SK-N-MC (cell line): ENCODE measurements at regions not wholly inside any gene's neighbourhood (a gene's known extent, or its start where the extent isn't known, plus 50 kb on each side); places are given as distances from the start of the nearest gene placed in this dataset.

Experiments used
- DNase-seq: peaks from one replicate; pipeline ENCODE4 v3.0.0-alpha.2; 2011; ENCODE audit warnings: low read depth, low spot score
- H3K27ac ChIP-seq: fragments of 200-600 bp; sonication (generic); 2 replicates; pipeline ENCODE4 v1.5.1; 2016; ENCODE audit warnings: mixed run types
- H3K36me3 ChIP-seq: fragments of 200-600 bp; sonication (generic); 2 replicates; pipeline ENCODE4 v1.6.1; 2017; ENCODE audit warnings: antibody characterized with exemption, low read length, mixed read lengths; ENCODE audit not compliant: insufficient read depth
- H3K4me3 ChIP-seq: fragments of 200-600 bp; sonication (generic); 2 replicates; pipeline ENCODE4 v1.5.1; 2016
- H3K9ac ChIP-seq: fragments of 200-600 bp; sonication (generic); 2 replicates; pipeline ENCODE4 v1.8.0; 2017; ENCODE audit warnings: mixed run types, mixed read lengths; ENCODE audit not compliant: insufficient read length
- H3K9me3 ChIP-seq: fragments of 200-600 bp; sonication (generic); 2 replicates; pipeline ENCODE4 v1.6.1; 2017; ENCODE audit warnings: low read depth, mild to moderate bottlenecking, antibody characterized with exemption, low read length, moderate library complexity, mixed read lengths
- EZH2 ChIP-seq: fragments of 200-600 bp; sonication (generic); IDR thresholded peaks from one replicate; pipeline ENCODE4 v1.6.1; 2017; ENCODE audit warnings: antibody characterized with exemption
- FOXP2 ChIP-seq: optimal IDR thresholded peaks from 2 replicates; pipeline ENCODE3; 2011; ENCODE audit warnings: mild to moderate bottlenecking, moderate library complexity; ENCODE audit not compliant: insufficient read depth; ENCODE audit errors: extremely low read length, control extremely low read depth
- POLR2AphosphoS5 ChIP-seq: IDR thresholded peaks from 2 replicates; pipeline ENCODE4 v1.6.1; 2012; ENCODE audit warnings: mild to moderate bottlenecking, low read depth, low read length, borderline replicate concordance

DNA sequence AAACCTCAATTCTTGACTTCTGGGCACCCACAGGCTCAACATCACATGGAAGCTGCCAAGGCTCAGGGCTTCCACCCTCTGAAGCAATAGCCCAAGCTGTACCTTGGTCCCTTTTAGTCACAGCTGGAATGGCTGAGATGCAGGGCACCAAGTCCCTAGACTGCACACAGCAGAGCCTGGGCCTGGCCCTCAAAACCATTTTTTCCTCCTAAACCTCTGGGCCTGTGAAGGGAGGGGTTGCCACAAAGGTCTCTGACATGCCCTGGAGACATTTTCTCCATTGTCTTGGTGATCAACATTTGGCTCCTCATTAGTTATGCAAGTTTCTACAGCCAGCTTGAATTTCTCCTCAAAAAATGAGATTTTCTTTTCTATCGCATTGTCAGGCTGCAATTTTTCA lies 382.7 kb upstream of the RASGEF1B start:
- no peak for TF ChIP-seq POLR2AphosphoS5
- no peak for TF ChIP-seq FOXP2
- no peak for TF ChIP-seq EZH2
- H3K36me3 ChIP-seq = no peaks in the 10 kb centered on the region
- no peak overlapping the region for H3K9ac ChIP-seq
- H3K27ac ChIP-seq = no peak overlapping the region
- no peak for DNase-seq
- H3K9me3 ChIP-seq = no peaks in the 10 kb centered on the region
- no peak overlapping the region for H3K4me3 ChIP-seq

DNA sequence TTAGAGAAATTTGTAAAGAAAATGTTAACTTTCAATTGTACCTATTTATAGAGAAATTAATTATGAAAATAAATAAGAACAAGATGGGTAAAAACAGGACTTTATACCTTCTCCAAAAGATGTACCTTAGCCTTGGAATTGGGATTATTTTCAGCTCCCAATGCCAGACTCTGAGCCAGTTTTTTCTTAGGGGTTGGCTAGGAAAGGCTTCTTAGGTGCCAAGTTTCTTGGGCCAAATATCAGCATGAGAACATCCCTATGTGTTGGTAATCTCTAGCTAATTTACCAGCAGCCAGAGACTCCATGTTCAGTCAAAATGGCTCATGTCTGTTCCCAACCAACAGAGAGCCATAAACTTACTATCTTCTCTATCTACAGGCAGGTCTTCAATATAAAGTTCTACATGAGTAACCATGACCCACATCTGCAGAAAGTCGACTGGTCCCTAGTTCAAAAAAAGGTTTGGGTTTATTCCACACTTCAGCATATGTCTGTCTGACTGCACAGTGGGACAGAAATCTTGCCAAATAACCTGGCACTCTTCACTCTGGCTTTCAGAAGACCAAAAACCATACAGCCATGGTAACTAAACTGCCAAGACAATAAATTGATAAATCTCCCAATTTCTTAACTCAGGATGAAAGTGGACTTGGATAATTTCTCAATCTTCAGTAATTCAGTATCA lies 380.5 kb upstream of the RASGEF1B start:
- Histone ChIP-seq H3K27ac (no peak overlapping the region), H3K9ac (no peak overlapping the region), H3K36me3 (no peaks in the 10 kb centered on the region), H3K4me3 (no peak overlapping the region), H3K9me3 (no peaks in the 10 kb centered on the region)
- TF ChIP-seq POLR2AphosphoS5 (no peak), FOXP2 (no peak), EZH2 (no peak)
- no peak for DNase-seq

DNA sequence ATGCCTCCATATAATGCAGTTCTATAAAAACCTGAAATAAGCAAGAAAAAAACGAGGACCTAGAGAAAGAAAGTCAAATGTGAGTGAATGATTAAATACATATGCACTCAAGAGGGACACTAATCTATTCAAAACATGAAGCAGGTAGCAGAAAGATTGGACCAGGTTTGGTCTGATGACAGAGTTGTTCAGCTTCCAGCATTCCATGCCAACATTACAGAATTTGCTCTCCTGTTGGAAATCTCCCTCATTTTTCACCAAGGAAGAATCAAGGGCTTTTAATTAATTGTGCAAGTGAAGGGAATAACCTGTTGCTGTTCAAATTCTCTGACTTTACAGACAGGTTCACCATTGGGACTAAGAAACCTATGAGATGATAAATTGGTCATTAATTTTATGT lies 379.0 kb upstream of the RASGEF1B start:
- Histone ChIP-seq H3K36me3 (no peaks in the 10 kb centered on the region), H3K4me3 (no peak overlapping the region), H3K27ac (no peak overlapping the region), H3K9me3 (no peaks in the 10 kb centered on the region), H3K9ac (no peak overlapping the region)
- DNase-seq = no peak
- TF ChIP-seq FOXP2 (no peak), POLR2AphosphoS5 (no peak), EZH2 (no peak)

- no peak for DNase-seq
- Histone ChIP-seq H3K4me3 (no peak overlapping the region), H3K27ac (no peak overlapping the region), H3K9ac (no peak overlapping the region), H3K36me3 (no peaks in the 10 kb centered on the region), H3K9me3 (no peaks in the 10 kb centered on the region)
- TF ChIP-seq EZH2 = no peak
- TF ChIP-seq FOXP2 = no peak
- no peak for TF ChIP-seq POLR2AphosphoS5
These were observed 374.1 kb upstream of the RASGEF1B start for GRCh38 chr4:81845761-81846160.

DNA sequence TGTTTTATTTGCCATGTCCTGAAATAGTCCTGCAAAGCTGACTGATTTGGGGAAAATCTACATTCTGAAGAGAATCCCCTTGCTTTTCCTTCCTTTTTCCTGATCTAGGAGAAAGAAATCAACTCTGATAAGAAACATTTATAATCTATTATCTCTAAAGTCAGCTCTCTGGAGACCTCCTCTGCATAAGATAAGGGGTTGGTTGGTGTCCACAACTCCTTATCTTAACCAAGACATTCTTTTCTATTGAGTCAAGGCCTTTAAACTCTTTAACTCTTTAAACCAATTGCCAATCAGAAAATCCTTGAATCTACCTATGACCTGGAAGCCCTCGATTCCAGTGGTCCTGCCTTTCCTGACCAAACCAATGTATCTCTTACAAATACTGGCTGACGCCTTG lies 373.6 kb upstream of the RASGEF1B start:
- Histone ChIP-seq H3K9ac (no peak overlapping the region), H3K27ac (peak overlapping the region; percentile 23; the same call in 1 of the 2 replicates), H3K36me3 (no peaks in the 10 kb centered on the region), H3K9me3 (no peaks in the 10 kb centered on the region), H3K4me3 (no peak overlapping the region)
- TF ChIP-seq EZH2 (no peak), POLR2AphosphoS5 (no peak), FOXP2 (no peak)
- DNase-seq = no peak

DNA sequence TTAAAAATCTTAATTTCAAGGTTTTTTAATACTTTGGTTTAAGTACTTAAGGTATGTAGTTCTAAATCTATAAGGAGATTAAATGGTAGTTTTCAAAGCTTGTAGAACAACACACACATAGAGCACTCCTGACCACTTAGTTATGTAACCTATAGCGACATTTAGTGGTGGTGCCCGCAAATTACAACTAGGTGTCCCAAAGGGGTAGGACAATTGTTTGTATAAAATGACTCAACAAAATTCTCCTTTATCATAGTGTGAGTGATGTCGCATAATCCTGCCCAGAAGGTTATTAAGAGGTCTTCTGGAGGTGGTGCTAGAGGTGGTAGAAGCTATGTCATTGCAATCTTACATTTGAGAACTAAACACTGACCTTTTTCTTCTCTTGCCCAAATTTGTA lies 373.0 kb upstream of the RASGEF1B start:
- no peaks in the 10 kb centered on the region for H3K9me3 ChIP-seq
- TF ChIP-seq POLR2AphosphoS5 = no peak
- TF ChIP-seq FOXP2 = no peak
- no peak for TF ChIP-seq EZH2
- H3K27ac ChIP-seq = no peak overlapping the region
- no peak overlapping the region for H3K9ac ChIP-seq
- H3K4me3 ChIP-seq = no peak overlapping the region
- no peaks in the 10 kb centered on the region for H3K36me3 ChIP-seq
- DNase-seq = peak; percentile 85

GRCh38 chr4:81839347-81840042 lies 367.8 kb upstream of the RASGEF1B start:
- H3K9ac ChIP-seq = no peak overlapping the region
- H3K9me3 ChIP-seq = no peaks in the 10 kb centered on the region
- TF ChIP-seq POLR2AphosphoS5 (no peak), EZH2 (no peak), FOXP2 (no peak)
- H3K4me3 ChIP-seq = no peak overlapping the region
- no peaks in the 10 kb centered on the region for H3K36me3 ChIP-seq
- no peak overlapping the region for H3K27ac ChIP-seq
- no peak for DNase-seq

DNA sequence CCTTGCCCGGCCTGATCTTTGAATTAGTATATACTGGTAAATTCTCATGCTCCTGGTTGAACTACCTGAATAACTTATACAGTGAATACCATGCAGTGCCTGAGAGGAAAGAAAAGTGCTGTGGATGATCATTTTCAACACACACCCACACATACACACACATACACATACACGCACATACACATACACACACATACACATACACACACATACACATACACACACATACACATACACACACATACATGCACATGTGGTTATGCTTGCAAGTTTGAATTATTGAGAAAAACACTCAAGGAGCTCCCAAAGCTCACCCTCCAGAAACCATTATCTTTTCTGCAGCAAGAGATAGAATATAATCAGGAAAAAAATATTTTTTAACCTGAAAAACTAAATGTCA lies 366.9 kb upstream of the RASGEF1B start:
- Histone ChIP-seq H3K9ac (no peak overlapping the region), H3K36me3 (no peaks in the 10 kb centered on the region), H3K27ac (no peak overlapping the region), H3K4me3 (no peak overlapping the region), H3K9me3 (no peaks in the 10 kb centered on the region)
- no peak for DNase-seq
- no peak for TF ChIP-seq FOXP2
- TF ChIP-seq EZH2 = no peak
- TF ChIP-seq POLR2AphosphoS5 = no peak
